ENCODE measurements at regions not wholly inside any gene's neighbourhood (a gene's known extent, or its start where the extent isn't known, plus 50 kb on each side); places are given as distances from the start of the nearest gene placed in this dataset.
"Not testable (repeated sequence)": the region's sequence is repeated elsewhere in the genome, so short reads cannot be mapped to it uniquely, and the experiment has no call there.

DNA sequence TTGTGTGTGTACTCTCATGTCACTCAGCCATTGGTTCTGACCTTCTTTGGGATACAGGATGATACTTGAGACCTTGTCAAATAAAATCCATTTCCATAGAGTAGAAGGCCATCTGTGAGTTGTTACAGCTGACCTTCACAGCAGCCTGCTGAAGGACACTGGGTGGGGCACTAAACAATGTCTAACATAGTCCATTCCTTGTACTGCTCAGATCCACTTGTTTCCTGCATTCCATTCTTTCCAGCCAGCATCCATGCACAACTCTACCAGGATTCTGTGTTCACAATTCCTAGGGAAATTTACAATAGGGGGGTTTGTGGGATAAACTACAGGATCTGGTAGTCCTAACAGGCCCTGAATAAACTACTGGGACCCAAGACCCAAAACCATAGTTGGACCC lies 286.4 kb downstream of the RASEF start:
- H3K4me3 ChIP-seq (replicated peaks in 1 of 4; ENCODE audit: control extremely low read depth in 1 of 4, insufficient read depth in 1 of 4, low read depth in 3 of 4, low read length in 4 of 4) = no peak overlapping the region
- H3K36me3 ChIP-seq (ENCODE audit: control insufficient read depth, insufficient read depth, low read length) = no peaks in the 10 kb centered on the region
- no peaks in the 10 kb centered on the region for H3K79me2 ChIP-seq (ENCODE audit: control insufficient read depth, insufficient read depth, low read length)
- H3K9ac ChIP-seq (ENCODE audit: insufficient read depth, low read length) = no peak overlapping the region
- H3K4me1 ChIP-seq (ENCODE audit: control insufficient read depth, extremely low read depth, insufficient read depth, low read length) = no peaks in the 10 kb centered on the region
- no peak overlapping the region for H2AFZ ChIP-seq (ENCODE audit: low read length)
- no peak for DNase-seq (ENCODE audit: low read depth in 2 of 2)
- H3K4me2 ChIP-seq (ENCODE audit: extremely low read depth, insufficient read depth, low read length) = no peak overlapping the region
- no peaks in the 10 kb centered on the region for H3K27me3 ChIP-seq (ENCODE audit: control insufficient read depth, insufficient read depth, low read length)
- H3K9me3 ChIP-seq (ENCODE audit: control insufficient read depth, insufficient read depth, low read depth, low read length) = no peaks in the 10 kb centered on the region
- no peaks in the 10 kb centered on the region for H4K20me1 ChIP-seq (ENCODE audit: control insufficient read depth, extremely low read depth, insufficient read depth, low read length)
- H3K27ac ChIP-seq (ENCODE audit: insufficient read depth, low read length) = no peak overlapping the region
- TF ChIP-seq, protein P1, sequence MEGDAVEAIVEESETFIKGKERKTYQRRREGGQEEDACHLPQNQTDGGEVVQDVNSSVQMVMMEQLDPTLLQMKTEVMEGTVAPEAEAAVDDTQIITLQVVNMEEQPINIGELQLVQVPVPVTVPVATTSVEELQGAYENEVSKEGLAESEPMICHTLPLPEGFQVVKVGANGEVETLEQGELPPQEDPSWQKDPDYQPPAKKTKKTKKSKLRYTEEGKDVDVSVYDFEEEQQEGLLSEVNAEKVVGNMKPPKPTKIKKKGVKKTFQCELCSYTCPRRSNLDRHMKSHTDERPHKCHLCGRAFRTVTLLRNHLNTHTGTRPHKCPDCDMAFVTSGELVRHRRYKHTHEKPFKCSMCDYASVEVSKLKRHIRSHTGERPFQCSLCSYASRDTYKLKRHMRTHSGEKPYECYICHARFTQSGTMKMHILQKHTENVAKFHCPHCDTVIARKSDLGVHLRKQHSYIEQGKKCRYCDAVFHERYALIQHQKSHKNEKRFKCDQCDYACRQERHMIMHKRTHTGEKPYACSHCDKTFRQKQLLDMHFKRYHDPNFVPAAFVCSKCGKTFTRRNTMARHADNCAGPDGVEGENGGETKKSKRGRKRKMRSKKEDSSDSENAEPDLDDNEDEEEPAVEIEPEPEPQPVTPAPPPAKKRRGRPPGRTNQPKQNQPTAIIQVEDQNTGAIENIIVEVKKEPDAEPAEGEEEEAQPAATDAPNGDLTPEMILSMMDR (conservative IDR thresholded peaks at IDR 0.05 in 1 of 2, IDR thresholded peaks at IDR 0.05 in 1 of 2; ENCODE audit: low read depth in 1 of 2, low read length in 2 of 2) = no peak
- TF ChIP-seq EZH2 (IDR thresholded peaks at IDR 0.05; ENCODE audit: low read length, missing control alignments) = no peak

DNA sequence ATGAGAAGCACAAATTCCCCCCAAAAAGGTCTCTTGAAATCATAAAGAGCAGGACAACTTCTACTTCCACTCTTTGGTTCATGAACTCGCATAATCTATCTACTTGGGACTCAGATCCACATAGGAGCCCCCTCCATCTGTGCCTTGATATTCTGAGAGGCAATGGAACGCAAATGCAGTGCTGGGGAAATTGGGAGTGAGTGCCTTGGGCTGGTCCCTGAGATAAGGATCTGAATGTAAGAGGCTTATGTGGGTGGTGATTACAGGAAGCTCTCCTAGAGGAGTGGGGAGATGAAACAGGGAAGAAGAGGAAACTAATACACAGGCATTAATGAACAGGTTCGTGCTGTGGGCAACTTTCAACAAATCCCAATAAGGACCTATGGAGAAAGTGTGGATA lies 285.6 kb downstream of the RASEF start:
- DNase-seq (ENCODE audit: low read depth in 2 of 2) = no peak
- no peak overlapping the region for H3K27ac ChIP-seq (ENCODE audit: insufficient read depth, low read length)
- H2AFZ ChIP-seq (ENCODE audit: low read length) = no peak overlapping the region
- no peaks in the 10 kb centered on the region for H4K20me1 ChIP-seq (ENCODE audit: control insufficient read depth, extremely low read depth, insufficient read depth, low read length)
- H3K36me3 ChIP-seq (ENCODE audit: control insufficient read depth, insufficient read depth, low read length) = no peaks in the 10 kb centered on the region
- H3K9ac ChIP-seq (ENCODE audit: insufficient read depth, low read length) = no peak overlapping the region
- H3K79me2 ChIP-seq (ENCODE audit: control insufficient read depth, insufficient read depth, low read length) = no peaks in the 10 kb centered on the region
- TF ChIP-seq, protein P1 (conservative IDR thresholded peaks at IDR 0.05 in 1 of 2, IDR thresholded peaks at IDR 0.05 in 1 of 2; ENCODE audit: low read depth in 1 of 2, low read length in 2 of 2) = no peak
- no peak for TF ChIP-seq EZH2 (IDR thresholded peaks at IDR 0.05; ENCODE audit: low read length, missing control alignments)
- H3K4me2 ChIP-seq (ENCODE audit: extremely low read depth, insufficient read depth, low read length) = no peak overlapping the region
- no peaks in the 10 kb centered on the region for H3K4me1 ChIP-seq (ENCODE audit: control insufficient read depth, extremely low read depth, insufficient read depth, low read length)
- no peaks in the 10 kb centered on the region for H3K9me3 ChIP-seq (ENCODE audit: control insufficient read depth, insufficient read depth, low read depth, low read length)
- H3K27me3 ChIP-seq (ENCODE audit: control insufficient read depth, insufficient read depth, low read length) = no peaks in the 10 kb centered on the region
- no peak overlapping the region for H3K4me3 ChIP-seq (replicated peaks in 1 of 4; ENCODE audit: control extremely low read depth in 1 of 4, insufficient read depth in 1 of 4, low read depth in 3 of 4, low read length in 4 of 4)

DNA sequence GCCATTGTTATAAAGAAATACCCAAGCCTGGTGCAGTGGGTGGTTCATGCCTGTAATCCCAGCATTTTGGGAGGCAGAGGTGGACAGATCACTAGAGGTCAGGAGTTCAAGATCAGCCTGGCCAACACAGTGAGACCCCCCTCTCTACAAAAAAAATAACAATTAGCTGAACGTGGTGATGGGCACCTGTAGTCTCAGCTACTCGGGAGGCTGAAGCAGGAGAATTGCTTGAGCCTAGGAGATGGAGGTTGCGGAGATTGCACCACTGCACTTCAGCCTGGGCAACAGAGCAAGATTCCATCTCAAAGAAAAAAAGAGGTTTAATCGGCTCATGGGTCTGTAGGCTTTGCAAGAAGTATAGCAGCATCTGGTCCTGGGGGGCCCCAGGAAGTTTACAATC lies 284.0 kb downstream of the RASEF start:
- not testable (repeated sequence) for H3K4me2 ChIP-seq (ENCODE audit: extremely low read depth, insufficient read depth, low read length); H3K9me3 ChIP-seq (ENCODE audit: control insufficient read depth, insufficient read depth, low read depth, low read length); DNase-seq (ENCODE audit: low read depth in 2 of 2); H2AFZ ChIP-seq (ENCODE audit: low read length); H3K79me2 ChIP-seq (ENCODE audit: control insufficient read depth, insufficient read depth, low read length); H3K9ac ChIP-seq (ENCODE audit: insufficient read depth, low read length); H3K4me3 ChIP-seq (replicated peaks in 1 of 4; ENCODE audit: control extremely low read depth in 1 of 4, insufficient read depth in 1 of 4, low read depth in 3 of 4, low read length in 4 of 4); H4K20me1 ChIP-seq (ENCODE audit: control insufficient read depth, extremely low read depth, insufficient read depth, low read length); H3K27me3 ChIP-seq (ENCODE audit: control insufficient read depth, insufficient read depth, low read length); H3K36me3 ChIP-seq (ENCODE audit: control insufficient read depth, insufficient read depth, low read length); H3K27ac ChIP-seq (ENCODE audit: insufficient read depth, low read length); H3K4me1 ChIP-seq (ENCODE audit: control insufficient read depth, extremely low read depth, insufficient read depth, low read length)

DNA sequence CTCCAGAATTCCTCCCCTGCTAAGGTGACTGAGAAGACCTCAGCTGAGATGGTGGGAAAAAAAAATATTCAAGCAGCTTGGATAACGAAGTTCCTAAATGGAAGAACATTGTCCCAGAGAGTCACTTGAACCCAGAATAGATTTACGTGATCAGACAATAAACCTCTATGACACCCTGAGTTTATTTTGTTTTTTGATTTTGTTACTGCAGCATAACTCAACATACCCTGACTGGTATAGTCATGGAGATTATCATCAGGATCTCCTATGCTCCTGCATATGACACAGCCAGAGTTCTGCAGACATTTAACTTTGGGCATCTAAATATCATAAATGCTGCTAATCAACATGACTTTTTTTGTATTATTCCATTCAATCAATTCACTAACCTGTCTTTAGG lies 282.9 kb downstream of the RASEF start:
- Histone ChIP-seq H3K27me3 (ENCODE audit: control insufficient read depth, insufficient read depth, low read length) (no peaks in the 10 kb centered on the region), H3K36me3 (ENCODE audit: control insufficient read depth, insufficient read depth, low read length) (no peaks in the 10 kb centered on the region), H3K9ac (ENCODE audit: insufficient read depth, low read length) (no peak overlapping the region), H2AFZ (ENCODE audit: low read length) (no peak overlapping the region), H3K4me3 (replicated peaks in 1 of 4; ENCODE audit: control extremely low read depth in 1 of 4, insufficient read depth in 1 of 4, low read depth in 3 of 4, low read length in 4 of 4) (no peak overlapping the region), H3K4me1 (ENCODE audit: control insufficient read depth, extremely low read depth, insufficient read depth, low read length) (no peaks in the 10 kb centered on the region), H3K27ac (ENCODE audit: insufficient read depth, low read length) (no peak overlapping the region), H3K79me2 (ENCODE audit: control insufficient read depth, insufficient read depth, low read length) (no peaks in the 10 kb centered on the region), H4K20me1 (ENCODE audit: control insufficient read depth, extremely low read depth, insufficient read depth, low read length) (no peaks in the 10 kb centered on the region), H3K9me3 (ENCODE audit: control insufficient read depth, insufficient read depth, low read depth, low read length) (no peaks in the 10 kb centered on the region), H3K4me2 (ENCODE audit: extremely low read depth, insufficient read depth, low read length) (no peak overlapping the region)
- DNase-seq (ENCODE audit: low read depth in 2 of 2) = no peak
- TF ChIP-seq, protein P1 (conservative IDR thresholded peaks at IDR 0.05 in 1 of 2, IDR thresholded peaks at IDR 0.05 in 1 of 2; ENCODE audit: low read depth in 1 of 2, low read length in 2 of 2) = no peak
- TF ChIP-seq EZH2 (IDR thresholded peaks at IDR 0.05; ENCODE audit: low read length, missing control alignments) = no peak
